ENCODE measurements at regions not wholly inside any gene's neighbourhood (a gene's known extent, or its start where the extent isn't known, plus 50 kb on each side); places are given as distances from the start of the nearest gene placed in this dataset.

DNA sequence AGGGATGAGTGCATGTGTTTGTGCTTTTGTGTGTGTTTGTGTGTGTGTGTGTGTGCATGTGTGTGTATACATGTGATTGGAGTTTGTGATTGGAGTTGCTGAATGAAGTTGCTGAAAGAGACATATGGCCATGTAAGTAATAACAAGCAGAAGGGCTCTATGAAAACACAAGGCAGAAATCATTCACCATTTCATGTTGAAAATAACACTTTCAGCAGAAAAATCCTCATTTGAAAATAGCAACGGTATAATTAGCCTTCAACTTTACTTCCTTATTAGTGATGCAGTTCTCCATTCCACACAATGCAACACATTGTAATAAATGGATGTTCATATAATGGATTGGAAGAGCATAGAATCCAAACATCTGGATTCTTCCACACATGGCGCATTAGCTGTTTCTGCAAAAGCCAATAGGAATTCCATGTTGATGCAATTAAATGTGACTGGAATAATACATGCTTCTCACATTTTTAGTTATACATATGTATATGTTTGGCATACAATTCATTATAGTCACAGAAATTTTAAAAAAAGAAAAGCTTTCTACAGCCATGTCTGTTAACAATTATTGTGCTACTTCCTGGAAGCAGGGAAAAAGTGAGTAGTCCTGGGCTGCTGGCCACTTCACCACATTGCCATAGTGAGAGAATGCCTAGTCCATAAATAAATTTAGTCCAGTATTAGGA is 538.0 kb downstream of the LTN1 start:
- no peak overlapping the region for H3K4me3 ChIP-seq (replicated peaks; ENCODE audit: low read depth, low read length)
- TF ChIP-seq, protein P1, sequence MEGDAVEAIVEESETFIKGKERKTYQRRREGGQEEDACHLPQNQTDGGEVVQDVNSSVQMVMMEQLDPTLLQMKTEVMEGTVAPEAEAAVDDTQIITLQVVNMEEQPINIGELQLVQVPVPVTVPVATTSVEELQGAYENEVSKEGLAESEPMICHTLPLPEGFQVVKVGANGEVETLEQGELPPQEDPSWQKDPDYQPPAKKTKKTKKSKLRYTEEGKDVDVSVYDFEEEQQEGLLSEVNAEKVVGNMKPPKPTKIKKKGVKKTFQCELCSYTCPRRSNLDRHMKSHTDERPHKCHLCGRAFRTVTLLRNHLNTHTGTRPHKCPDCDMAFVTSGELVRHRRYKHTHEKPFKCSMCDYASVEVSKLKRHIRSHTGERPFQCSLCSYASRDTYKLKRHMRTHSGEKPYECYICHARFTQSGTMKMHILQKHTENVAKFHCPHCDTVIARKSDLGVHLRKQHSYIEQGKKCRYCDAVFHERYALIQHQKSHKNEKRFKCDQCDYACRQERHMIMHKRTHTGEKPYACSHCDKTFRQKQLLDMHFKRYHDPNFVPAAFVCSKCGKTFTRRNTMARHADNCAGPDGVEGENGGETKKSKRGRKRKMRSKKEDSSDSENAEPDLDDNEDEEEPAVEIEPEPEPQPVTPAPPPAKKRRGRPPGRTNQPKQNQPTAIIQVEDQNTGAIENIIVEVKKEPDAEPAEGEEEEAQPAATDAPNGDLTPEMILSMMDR (IDR thresholded peaks at IDR 0.05; ENCODE audit: low read length, missing control alignments), result no peak
- DNase-seq (ENCODE audit: low read depth), result no peak

DNA sequence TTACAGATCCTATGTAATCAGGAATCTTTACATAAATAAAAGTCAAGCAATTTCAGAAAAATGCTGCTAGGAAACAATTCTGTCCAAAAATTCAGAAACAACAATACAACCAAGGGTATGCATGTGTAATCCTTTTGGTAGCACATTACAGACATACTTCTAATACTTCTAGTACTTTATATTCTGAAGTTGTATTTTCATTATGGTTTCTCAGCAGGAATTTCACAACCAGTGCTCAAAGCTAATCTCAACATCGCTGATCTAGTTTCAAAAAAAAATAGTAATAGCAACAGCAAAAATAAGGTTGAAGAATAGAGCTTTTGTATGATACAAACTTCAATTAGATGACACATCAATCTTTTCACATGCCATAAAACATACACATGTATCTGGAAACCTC is 545.2 kb downstream of the LTN1 start:
- DNase-seq (ENCODE audit: low read depth), result peak; percentile 70
- no peak overlapping the region for H3K4me3 ChIP-seq (replicated peaks; ENCODE audit: low read depth, low read length)
- TF ChIP-seq, protein P1 (IDR thresholded peaks at IDR 0.05; ENCODE audit: low read length, missing control alignments), result no peak

- DNase-seq (ENCODE audit: low read depth), result peak; percentile 60
- H3K4me3 ChIP-seq (replicated peaks; ENCODE audit: low read depth, low read length), result no peak overlapping the region
- TF ChIP-seq, protein P1 (IDR thresholded peaks at IDR 0.05; ENCODE audit: low read length, missing control alignments), result no peak
Measured at GRCh38 chr21:28445141-28445830, 547.4 kb downstream of the LTN1 start.

DNA sequence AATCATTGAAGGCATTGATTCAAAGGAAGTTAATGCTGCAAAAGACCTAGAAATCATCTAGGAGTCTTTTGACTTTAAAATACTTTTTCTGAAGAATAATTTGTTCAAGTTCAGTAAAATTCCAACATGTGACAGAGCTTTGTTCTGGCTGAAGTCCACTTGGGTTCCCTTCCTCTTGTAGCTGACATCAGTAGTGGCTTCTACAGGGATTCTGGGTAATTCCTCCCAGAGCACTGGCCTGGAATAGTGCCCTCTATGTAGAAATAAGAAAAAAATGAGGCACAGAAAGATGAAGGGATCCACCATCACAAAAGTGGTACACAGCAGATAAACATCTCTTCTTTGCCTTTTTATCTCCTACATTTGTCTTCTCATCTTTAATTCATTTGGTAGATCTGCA is 548.1 kb downstream of the LTN1 start:
- TF ChIP-seq, protein P1 (IDR thresholded peaks at IDR 0.05; ENCODE audit: low read length, missing control alignments), result no peak
- no peak overlapping the region for H3K4me3 ChIP-seq (replicated peaks; ENCODE audit: low read depth, low read length)
- DNase-seq (ENCODE audit: low read depth), result peak; percentile 22

DNA sequence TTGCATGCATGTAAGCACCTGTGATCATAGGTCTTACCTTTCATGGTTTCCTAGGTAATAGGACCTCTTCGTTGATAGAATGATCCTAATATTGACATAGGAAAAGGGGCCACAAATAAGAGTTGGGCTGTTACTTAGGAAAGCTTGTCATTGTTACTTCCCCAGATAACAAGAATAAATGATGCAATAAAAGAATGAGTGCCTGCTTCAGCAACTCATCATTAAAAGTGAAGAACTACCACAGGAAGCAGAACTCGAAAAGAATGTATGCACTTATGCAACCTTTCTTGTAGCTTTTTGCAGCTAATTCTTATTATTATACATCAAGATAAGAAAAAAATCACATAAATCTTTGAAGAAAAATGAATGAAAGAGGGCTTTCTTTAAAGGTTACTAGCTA is 548.6 kb downstream of the LTN1 start:
- TF ChIP-seq, protein P1 (IDR thresholded peaks at IDR 0.05; ENCODE audit: low read length, missing control alignments), result no peak
- DNase-seq (ENCODE audit: low read depth), result peak; percentile 65
- H3K4me3 ChIP-seq (replicated peaks; ENCODE audit: low read depth, low read length), result no peak overlapping the region

DNA sequence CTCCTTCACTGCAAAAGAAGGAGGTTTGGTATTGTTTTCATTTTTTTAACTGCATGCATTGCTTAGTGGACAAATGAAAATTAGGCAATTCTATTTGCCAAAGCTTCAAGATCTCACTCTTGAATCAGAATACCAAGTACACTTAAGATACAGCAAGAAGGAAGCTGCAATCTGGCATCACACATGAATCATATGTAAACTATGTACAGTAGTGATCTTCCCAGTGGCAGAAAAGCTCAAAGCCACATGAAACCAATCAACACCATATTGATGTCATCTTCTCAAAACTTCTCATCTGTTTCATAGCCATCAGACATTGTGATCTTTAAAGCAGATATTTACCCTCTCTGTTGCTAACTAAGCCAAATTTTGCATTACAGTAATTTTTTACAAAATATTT is 550.1 kb downstream of the LTN1 start:
- H3K4me3 ChIP-seq (replicated peaks; ENCODE audit: low read depth, low read length), result no peak overlapping the region
- peak; percentile 68 for DNase-seq (ENCODE audit: low read depth)
- TF ChIP-seq, protein P1 (IDR thresholded peaks at IDR 0.05; ENCODE audit: low read length, missing control alignments), result no peak
